Loucy (cell line): ENCODE measurements at regions not wholly inside any gene's neighbourhood (a gene's known extent, or its start where the extent isn't known, plus 50 kb on each side); places are given as distances from the start of the nearest gene placed in this dataset.

Experiments used
- CTCF ChIP-seq: fragments of 200-600 bp; sonication (generic); conservative IDR thresholded peaks from 2 replicates; pipeline ENCODE4 v1.5.1; 2014; ENCODE audit warnings: mild to moderate bottlenecking, antibody characterized with exemption, low read length
- EZH2phosphoT487 ChIP-seq: fragments of 200-600 bp; IDR thresholded peaks from 2 replicates; pipeline ENCODE4 v1.6.1; 2018; ENCODE audit warnings: antibody characterized with exemption, mild to moderate bottlenecking, moderate library complexity, borderline replicate concordance

GRCh38 chr3:176930942-176931341, 266.3 kb downstream of the TBL1XR1 start:
- no peak for TF ChIP-seq CTCF
- no peak for TF ChIP-seq EZH2phosphoT487
